ENCODE measurements at regions not wholly inside any gene's neighbourhood (a gene's known extent, or its start where the extent isn't known, plus 50 kb on each side); places are given as distances from the start of the nearest gene placed in this dataset.

GRCh38 chr9:16158093-16158492 is 605.2 kb downstream of the CCDC171 start:
- no peak for DNase-seq

GRCh38 chr9:16161483-16161882 is 608.6 kb downstream of the CCDC171 start:
- no peak for DNase-seq

- DNase-seq, result no peak
Measured at GRCh38 chr9:16170119-16170518, 617.3 kb downstream of the CCDC171 start.

- no peak for DNase-seq
Measured at GRCh38 chr9:16171911-16172310, 619.1 kb downstream of the CCDC171 start.

GRCh38 chr9:16172796-16173195 is 620.0 kb downstream of the CCDC171 start:
- no peak for DNase-seq

- no peak for DNase-seq
Measured at GRCh38 chr9:16174915-16175314, 622.1 kb downstream of the CCDC171 start.

- no peak for DNase-seq
Measured at GRCh38 chr9:16175461-16175860, 622.6 kb downstream of the CCDC171 start.

- DNase-seq, result no peak
Measured at GRCh38 chr9:16178294-16178693, 625.5 kb downstream of the CCDC171 start.

GRCh38 chr9:16179566-16179965 is 626.7 kb downstream of the CCDC171 start:
- DNase-seq, result no peak

- no peak for DNase-seq
Measured at GRCh38 chr9:16180091-16180490, 627.2 kb downstream of the CCDC171 start.

- no peak for DNase-seq
Measured at GRCh38 chr9:16180546-16180945, 627.7 kb downstream of the CCDC171 start.

- DNase-seq, result no peak
Measured at GRCh38 chr9:16181539-16181938, 628.7 kb downstream of the CCDC171 start.

GRCh38 chr9:16182784-16183183 is 629.9 kb downstream of the CCDC171 start:
- DNase-seq, result no peak

- no peak for DNase-seq
Measured at GRCh38 chr9:16184964-16185646, 632.3 kb downstream of the CCDC171 start.

- no peak for DNase-seq
Measured at GRCh38 chr9:16191191-16191590, 638.3 kb downstream of the CCDC171 start.

- peak; percentile 12 for DNase-seq
Measured at GRCh38 chr9:16191691-16192402, 639.0 kb downstream of the CCDC171 start.

GRCh38 chr9:16192403-16193017 is 639.7 kb downstream of the CCDC171 start:
- no peak for DNase-seq

GRCh38 chr9:16193066-16193465 is 640.2 kb downstream of the CCDC171 start:
- DNase-seq, result no peak

GRCh38 chr9:16196206-16196605 is 643.4 kb downstream of the CCDC171 start:
- DNase-seq, result no peak

GRCh38 chr9:16197578-16198370 is 644.9 kb downstream of the CCDC171 start:
- no peak for DNase-seq

- no peak for DNase-seq
Measured at GRCh38 chr9:16198996-16199395, 646.2 kb downstream of the CCDC171 start.

GRCh38 chr9:16202221-16202620 is 649.4 kb downstream of the CCDC171 start:
- DNase-seq, result no peak
